NCI-H2227 (cell line): ENCODE measurements at regions not wholly inside any gene's neighbourhood (a gene's known extent, or its start where the extent isn't known, plus 50 kb on each side); places are given as distances from the start of the nearest gene placed in this dataset.

Experiments
- DNase-seq: peaks from one replicate; lab custom pipeline; 2025; ENCODE audit not compliant: unreplicated experiment; lab: John Stamatoyannopoulos, UW

DNA sequence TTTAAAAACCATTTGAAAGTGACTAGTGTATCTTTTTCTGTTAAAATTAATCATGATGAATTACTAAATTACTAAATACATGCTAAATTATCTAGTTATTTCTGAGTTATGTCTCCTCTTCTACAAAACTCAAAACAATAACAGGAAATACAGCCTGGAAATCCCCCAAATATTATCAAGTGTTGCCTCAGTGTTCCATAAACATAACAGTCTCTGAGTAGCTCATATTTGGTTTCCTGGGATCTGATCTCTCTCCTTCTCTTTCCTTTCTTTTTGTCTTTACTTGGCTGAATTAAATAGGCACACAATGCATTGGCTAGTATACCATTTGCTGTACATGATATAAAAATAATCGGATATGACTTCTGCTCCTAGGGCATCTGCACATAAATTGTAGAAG, 277.6 kb upstream of the IGFBP3 start:
- DNase-seq = no peak

DNA sequence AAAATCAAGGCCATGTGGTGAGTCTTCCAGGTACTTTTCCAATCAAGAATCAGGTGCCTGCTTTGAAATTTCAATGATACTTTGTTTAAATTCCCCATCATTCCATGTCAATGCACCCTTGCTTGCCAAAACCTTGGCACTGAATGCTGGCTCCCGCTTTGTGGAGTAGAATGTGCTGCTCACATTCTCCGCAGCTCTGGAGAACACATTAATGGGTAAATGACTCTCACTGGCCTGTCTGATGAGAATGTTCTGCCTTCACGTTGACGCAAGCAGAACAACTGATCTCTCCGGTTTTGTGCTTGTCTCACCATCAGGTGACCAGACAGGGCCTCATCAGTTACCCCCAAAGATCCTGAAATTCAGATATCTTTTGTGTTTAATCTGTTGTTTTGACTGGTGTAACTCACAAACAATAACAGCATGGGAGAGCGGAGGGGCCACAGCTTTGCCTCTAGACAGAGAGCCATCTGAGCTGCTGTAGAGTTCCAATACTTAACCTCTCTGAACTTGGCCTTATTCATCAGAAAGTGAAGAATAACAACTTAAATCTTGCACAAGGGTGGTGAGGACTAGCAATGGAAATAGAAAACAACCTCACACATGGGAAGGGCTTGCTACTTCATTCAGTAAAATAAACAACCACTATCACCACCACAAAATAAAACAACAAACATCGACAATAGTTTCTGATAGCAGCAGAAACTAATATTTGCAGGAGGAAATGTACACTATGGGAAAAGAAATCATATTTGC, 276.9 kb upstream of the IGFBP3 start:
- no peak for DNase-seq

DNA sequence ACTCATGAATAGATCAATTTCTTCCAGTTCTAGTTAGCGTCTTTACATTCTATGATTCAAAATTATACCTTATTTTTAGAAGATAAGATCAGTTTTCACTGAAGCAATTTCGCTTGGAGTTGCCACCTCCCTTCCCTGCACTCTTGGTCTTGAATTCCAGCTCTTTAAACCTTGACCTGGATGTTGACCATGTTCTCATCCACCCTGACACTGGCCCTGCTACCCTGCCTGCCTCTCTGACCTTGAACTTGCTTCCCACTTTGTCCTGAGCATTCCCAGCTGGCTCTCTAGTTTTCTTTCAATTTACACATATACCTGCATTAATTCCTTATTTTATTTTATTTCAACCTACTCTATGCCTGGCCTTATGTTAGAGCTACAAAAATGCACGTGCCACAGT, 274.9 kb upstream of the IGFBP3 start:
- no peak for DNase-seq

DNA sequence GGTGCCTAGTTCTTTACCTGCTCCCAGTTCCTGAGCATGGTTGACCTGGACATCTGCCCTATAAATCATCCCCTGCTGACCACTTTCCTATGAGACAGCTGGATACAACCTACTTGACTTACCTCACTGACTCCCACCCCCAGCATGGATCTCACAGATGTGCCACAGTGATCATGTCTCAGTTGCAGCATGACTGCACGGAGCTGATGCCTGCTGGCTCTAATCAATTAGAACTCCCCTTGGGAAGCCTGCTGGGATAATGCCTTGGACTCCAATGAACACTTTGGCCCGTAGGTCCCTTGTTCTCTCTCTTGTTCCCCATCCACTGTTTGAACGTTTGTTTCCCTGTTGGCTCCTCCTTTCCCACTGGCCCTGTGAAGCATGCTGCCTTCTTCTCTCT, 271.2 kb upstream of the IGFBP3 start:
- DNase-seq = no peak

DNA sequence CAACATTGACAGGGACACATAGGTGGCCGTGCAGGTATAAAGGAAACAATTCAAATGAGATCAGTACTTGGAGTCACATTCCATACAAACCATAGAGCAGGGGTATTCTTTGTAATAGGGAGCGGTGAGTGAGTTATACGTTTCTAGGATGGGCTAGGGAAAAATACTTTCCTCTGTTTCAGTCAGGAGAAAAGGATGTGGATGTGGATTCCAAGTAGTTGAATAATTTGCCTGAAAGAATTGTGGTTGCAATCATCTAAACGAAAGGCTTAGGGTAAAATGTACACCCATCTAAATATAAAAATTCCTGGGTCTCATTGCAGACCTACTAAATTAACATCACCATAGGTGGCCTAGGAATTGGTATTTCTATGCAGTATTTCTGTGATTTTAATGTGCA, 270.7 kb upstream of the IGFBP3 start:
- DNase-seq = no peak

DNA sequence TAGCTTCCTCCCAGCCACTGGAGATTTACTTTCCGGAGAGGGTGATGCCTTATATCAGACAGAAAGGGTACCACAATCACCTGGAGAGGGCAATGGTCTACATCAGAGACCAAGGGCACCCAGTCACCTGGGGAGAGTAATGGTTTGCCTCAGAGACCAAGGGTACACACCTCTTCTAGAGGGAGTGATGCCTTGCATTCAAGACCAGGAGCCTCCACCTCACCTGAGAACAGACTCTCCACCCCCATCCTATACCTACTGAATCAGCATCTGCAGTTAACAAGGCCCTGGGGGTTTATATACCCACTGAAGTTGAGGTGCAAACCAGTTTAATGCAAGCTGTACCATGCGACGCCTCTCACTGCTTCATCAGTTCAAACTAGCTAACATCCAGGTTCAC, 270.2 kb upstream of the IGFBP3 start:
- no peak for DNase-seq

DNA sequence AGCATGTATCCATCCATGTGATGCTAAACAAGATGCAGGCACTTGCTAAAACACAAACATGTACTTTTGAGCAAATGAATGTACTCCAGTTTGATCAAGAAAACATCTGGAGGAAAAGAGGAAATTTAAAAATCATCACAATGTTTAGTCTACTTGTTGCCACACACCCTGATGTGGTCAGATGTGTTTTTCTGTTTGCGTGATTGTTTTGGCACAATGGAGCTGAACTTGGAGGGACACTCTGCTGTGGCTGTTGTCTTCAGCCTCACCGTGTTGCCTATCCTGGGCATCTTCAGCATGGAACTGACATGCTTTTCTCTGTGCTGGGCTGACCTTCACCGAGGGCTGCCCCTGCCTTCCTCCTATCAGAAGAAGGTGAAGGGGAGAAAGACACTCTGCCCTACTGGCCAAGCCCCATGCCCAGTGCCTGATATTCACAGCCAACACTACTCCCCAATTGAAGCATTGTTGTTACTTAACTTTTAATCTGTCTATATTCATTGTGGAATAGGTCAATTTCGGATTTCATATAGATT, 268.3 kb upstream of the IGFBP3 start:
- no peak for DNase-seq

DNA sequence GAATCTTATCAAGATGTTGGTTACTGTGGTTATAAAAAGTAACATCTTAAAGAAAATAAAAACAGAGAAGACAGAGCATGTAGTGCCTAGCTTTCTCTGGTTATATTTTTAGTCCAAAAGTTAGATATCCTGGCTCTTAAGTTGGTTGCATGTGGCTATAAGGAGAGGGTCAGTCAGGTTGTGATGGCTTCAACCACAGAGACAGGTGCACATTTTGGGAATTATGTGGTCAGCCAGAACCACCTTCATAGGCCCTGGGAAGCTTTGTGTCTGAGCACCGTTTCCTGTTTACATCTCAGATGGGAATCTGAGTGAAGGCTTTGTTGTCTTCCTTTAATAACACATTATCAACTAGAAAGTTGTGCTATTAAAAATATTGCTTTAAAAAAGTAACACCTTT, 265.1 kb upstream of the IGFBP3 start:
- no peak for DNase-seq

DNA sequence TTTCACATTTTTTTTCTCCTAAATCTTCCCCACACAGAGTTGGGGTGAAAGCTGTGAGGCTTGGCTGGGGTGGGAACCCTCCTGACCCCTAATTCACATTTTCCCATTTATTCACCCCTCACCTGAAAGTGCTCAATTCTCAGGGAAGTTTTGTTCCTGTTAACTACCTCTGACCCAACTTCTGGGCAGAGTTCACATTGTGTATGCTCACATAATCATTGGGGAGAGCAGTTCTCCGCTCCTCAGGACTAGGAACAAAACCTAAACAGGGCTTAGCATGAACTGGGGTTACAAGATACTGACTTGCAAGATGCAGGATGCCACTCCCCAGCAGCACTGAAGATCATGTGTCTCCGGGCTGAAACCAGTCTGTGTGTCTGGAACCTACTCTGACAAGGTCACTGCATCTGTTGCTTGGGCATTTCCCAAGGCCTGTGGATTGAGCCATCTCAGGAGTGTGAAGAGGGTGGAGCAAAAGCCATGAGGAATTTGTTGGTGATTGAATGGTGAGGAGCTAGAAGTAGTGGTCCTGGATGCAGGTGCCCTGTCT, 258.1 kb upstream of the IGFBP3 start:
- DNase-seq = no peak

DNA sequence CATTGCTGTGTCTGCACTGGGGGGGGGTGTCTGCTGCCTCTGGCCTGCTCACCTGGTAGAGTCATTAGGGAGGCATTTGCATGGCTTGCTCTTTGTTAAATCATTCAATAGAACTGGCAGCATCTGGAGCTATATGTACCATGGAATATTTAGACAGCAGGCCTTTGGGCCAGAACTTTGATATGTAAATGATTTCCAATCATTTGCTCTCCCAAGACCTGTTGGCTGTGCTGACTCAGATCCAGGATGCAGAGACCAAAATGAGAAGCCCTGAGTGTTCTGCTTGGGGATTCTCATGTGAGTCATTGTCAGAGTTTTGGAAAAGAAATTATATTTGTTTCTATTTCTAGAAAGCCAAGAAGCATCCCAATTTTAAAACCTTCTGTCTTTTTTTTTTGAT, 257.6 kb upstream of the IGFBP3 start:
- DNase-seq = no peak

DNA sequence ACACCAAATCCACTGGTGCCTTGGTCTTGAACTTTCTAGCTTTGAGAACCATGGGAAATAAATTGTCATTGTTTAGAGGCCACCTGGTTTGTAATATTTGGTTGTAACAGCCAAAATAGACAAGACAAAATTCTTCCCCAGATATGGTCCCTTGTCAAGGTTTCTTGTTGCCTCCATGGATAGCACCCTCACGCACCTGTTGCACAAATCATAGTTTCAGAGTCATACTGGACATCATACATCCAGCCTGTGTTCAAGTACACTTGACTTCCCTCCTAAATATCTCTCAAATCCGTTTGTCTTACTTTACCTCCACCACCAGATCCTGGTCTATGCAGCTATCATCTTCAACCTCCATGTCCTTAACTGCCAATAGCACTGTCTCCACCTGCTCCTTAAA, 256.7 kb upstream of the IGFBP3 start:
- no peak for DNase-seq

DNA sequence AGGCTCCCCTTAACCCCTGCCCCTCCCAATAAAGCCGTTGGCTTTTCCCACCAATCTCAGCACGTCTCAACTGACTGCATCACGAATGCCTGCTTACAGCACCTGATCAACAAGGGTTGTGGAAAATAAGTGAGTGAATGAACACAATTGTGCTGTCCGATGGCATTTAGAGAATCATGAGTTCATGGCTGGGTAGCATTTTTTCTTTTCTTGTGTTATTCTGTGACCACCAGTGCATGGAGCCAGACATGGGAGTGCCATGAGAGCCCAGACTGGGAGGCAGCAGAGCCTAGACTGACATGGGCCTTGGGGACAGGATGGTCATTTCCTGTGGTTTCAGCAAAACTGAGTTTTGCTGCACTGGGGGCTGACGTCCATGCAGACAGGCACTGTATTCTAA, 254.1 kb upstream of the IGFBP3 start:
- DNase-seq = no peak

DNA sequence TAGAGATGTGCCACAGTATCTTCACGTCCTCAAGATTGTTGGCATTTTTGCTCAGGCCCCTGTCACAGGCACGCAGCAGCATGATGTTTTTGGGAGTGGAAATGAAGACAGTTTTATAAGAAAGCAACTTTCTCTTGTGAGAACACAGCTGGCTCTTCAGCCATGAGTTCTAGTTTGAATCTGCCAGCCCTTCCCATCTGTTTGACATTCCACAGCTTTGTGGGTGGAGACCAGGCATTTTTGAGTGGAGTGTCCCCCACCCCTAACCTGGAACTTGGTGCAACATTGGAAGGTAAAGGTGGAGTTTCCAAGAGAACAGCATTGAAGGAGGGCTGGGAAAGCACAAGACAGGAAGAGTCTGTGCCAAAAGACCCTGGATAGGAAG, 253.1 kb upstream of the IGFBP3 start:
- no peak for DNase-seq

DNA sequence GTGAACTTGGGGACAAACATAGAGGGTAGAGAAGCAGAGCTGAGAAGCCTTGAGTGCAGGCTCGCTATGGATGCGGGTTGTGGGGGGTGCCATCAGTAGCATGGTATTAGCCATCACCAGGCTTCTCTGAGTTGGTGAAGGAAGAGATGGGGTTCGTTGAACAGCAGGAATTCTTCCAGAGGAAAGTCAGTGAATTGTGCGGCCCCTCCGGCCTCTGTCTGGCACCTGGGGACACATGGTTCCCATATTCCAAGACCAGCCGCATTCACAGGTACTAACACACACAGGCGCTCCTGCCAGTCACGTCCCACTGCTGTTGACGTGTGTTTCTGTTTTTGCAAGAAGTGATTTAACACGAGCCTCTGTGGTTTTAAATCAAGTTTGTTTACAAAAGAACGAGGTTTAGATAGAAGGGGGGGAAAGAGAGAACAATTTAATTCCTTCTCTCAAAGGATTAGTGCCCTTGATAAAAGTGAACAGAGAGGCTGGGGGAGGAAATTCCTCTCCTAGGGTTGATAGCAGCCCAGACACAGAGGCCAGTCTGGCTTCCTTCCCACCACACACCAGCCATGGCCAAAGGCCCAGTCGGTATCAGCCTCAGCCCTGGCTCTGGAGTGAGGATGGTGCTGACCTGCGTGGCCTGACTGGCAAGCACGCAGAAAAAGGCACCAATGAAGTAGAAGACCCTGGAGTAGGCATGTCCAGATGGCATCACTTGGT, 252.6 kb upstream of the IGFBP3 start:
- no peak for DNase-seq

DNA sequence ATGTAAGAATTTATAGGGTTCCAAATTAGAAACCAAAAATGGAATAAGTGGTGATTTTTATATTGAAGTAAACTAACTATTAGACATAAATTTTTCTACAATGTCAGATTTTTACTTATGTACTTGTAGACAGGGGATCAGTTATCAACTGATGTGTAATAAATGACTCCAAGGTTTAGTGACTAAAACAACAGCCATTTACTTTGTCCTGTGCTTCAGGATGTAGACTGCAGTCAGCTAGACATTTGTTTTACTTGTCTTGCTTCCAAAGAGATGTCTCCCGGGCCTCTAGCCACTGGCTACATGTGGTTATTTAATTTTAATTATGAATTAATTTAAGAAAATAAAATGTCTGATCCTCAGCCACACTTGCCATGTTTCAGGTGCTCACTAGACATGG, 249.7 kb upstream of the IGFBP3 start:
- no peak for DNase-seq

DNA sequence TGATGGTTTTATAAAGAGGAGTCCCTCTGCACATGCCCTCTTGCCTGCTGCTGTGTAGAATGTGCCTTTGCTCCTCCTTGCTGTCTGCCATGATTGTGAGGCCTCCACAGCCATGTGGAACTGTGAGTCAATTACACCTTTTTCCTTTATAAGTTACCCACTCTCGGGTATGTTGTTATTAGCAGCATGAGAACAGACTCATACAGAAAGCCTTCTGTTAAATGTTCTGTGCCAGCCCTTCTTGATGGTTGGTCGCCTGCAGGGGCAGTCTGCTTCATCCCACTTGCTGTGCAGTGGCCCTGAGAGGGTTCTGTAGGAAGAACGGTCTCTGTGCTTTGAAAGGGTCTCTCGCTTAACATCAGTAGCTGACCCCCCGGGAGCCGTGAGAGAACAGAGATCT, 248.9 kb upstream of the IGFBP3 start:
- no peak for DNase-seq

DNA sequence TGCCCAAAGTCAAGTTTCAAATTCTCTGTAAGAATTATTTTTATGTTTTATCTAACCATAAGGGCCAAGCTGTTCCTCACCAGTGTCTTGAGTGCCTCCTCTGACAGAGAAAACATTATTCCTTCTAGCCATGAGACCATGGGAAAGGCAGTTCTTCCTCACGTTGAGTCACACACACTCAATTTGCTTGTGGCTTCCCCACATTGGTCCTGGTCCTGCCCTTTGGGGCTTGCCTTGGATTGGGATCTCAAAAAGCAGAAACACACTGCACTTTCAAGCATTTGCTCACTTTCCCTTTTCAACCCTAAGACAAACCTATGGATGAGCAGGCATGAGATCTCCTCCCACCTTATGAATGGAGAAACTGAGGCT, 248.3 kb upstream of the IGFBP3 start:
- no peak for DNase-seq

DNA sequence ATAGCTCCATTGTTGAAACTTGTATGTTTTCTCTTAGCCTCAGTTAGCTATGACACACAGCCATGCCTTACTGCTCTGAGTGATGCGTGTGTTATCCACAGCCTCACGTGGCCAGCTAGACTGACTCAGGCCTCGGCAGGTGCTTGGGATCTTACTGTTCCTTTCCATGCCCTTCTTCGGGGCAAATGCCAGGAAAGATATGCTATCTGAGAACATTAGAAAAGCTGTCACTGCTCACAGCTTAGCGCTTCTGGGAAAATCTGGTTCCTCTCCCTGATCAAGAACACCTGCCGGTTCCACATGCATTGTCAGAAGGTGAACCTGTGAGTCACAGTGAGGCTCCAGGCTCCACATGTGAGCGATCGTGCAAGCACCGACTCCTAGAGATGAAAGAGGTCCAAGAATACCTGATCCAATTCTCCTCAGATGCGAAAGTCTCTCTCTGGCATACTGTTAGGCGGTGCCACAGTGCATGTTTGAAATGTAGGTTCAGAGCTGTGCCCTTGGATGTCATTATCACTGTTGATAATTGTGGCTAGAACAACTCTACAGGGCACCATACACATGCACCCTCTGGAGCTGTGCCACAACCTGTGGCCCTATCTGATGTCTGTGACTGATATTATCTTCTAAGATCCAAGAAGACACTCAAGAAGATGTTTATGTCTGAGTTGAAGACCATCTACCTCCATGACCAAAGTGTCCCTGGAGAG, 247.8 kb upstream of the IGFBP3 start:
- no peak for DNase-seq

DNA sequence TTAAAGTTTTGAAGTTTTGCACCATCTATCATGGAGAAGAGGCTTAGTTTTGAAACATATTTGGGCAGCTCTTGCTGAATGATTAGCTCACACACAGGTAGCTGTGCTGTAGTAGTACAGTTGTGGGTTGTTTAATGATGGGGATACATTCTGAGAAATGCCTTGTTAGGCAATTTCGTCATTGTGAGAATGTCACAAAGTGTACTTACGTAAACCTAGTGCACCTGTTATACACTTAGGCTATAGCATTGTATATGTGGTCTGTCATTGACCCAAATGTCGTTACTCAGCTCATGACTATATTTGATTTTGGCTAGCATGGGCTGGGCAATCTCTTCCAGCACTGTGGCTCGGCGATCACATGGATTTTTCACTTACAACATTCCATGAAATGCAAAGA, 247.2 kb upstream of the IGFBP3 start:
- DNase-seq = no peak

DNA sequence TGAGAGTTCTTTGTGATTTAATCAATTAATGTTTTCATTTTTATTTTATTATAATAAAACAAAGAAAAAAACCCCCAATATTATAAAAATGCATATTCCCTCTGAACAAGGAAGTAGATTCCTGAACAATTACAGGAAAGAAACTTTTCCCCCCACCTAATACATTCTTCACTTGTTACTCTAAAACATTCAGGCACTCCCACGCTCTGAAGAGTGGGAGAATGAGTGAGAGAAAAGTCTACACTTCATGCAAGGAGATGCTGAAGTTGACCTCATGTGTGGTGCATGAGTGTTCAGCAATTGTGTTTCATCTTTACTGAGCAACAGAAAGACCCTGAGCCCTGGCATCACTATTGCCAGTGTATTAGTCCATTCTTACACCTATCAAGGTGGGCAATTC, 244.2 kb upstream of the IGFBP3 start:
- DNase-seq = no peak

DNA sequence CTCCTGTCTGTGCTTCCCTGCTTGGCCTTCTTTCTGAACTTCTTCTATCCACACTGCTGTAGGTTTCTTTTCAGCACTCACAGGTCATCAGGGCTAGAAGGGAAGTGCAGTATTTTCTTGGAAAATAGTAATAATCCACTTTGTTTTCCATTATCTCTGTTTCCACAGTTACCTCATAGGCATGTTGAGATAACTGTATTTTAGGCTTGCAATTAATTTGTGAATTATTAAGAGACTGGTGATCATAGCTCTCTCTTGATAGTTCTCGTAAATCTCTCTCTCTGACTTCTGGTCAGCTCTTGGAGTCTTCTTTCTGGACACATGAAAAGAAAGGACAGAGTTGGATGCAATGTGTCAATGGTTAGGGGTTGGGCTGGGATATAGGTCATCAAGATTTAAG, 243.6 kb upstream of the IGFBP3 start:
- no peak for DNase-seq

DNA sequence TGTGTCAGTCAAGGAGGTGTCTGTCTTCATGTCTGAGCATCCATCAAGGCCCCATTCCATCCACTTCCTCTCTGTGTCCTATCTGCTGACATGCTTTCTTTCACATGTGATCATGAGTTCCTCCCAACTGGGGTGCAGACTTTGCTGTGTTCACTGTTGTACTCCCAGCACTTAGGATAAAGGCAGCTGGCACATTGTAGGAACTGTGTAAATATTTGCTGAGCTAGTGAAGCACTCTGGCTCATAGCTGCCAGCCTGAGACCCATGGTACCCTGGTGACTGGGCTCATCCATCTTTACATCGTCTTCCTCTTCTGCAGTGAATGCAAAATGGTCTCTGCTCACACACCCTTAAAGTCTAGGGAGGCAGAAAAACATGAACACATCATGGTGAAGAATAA, 242.2 kb upstream of the IGFBP3 start:
- DNase-seq = no peak
